NCI-H446 (cell line): ENCODE measurements at regions not wholly inside any gene's neighbourhood (a gene's known extent, or its start where the extent isn't known, plus 50 kb on each side); places are given as distances from the start of the nearest gene placed in this dataset.
"Not testable (repeated sequence)": the region's sequence is repeated elsewhere in the genome, so short reads cannot be mapped to it uniquely, and the experiment has no call there.

Experiments
- DNase-seq, 2 experiments: peaks; one replicate each; lab custom pipeline; 2025; lab: John Stamatoyannopoulos, UW

DNA sequence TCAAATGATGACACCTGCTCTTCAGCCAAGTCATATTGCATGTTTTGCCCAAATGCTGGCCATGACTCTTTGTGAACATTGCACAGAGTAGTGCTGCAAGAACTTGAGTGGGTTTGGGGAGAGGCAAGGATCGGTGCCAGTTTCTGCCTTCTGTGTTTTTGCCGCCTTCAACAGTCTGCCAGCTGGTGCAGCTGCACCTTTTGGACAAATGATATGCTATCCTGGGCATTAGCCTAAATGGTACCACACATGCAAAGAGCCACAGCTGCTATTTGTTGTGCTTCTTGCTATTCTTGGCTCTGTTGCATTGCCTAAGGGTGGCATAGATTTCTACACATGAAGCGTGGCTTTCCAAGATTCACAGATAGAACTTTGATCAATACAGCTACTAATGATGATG, 189.0 kb upstream of the CCN2 start:
- peak; percentile 19 to 81 for DNase-seq

GRCh38 chr6:132139611-132140010, 188.4 kb upstream of the CCN2 start:
- no peak for DNase-seq

- DNase-seq = no peak
Measured at GRCh38 chr6:132136981-132137380, 185.8 kb upstream of the CCN2 start.

DNA sequence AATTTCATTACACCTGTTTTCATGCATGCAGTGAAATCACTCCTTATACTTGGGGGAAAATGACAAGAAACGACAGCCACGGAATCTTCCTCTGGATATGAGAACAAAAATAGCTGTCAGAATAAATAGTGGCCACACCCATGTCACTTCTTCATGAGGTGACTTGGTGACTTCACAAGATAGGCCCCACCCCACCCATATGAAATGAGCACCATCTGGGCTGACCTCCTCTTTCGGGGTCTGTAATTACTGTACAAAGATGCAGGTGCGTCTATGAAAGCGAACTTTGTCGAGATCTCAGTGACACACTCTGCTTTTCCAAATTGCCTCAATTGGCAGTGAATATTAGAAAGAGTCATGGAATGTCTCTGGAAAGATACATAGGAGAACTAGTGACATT, 184.2 kb upstream of the CCN2 start:
- no peak for DNase-seq

DNA sequence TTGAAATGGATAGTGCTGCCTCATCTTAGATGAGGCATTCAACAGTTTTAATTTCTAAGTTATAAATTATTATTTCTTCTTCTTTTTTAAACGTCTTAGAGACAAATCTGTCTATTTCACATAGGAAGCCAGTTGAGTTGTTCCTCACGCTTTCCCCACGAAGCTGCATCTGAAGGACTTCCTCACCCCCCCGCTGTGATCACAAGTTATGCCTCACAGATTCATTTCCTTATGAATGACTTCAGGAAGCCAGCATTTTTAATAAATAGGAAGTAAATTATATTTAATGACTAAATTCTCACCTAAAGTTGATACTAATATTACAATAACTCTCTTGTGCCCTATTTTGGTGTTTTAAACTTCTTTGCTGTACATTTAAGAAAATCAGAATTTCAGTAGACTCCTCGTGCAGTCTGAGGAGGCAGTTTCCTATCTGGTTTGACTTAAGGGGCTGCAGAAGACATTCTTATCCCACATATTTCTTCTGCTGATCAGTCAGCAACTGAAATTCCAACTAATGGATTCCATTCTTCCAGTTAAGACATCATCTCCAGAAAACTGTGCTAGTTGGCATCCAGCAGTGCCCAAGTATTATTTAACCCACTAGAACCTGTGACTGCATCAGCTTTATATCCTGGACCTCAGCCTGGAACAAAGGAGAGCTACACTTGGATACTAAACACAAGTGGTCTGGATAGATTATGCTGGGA, 182.7 kb upstream of the CCN2 start:
- DNase-seq = no peak

DNA sequence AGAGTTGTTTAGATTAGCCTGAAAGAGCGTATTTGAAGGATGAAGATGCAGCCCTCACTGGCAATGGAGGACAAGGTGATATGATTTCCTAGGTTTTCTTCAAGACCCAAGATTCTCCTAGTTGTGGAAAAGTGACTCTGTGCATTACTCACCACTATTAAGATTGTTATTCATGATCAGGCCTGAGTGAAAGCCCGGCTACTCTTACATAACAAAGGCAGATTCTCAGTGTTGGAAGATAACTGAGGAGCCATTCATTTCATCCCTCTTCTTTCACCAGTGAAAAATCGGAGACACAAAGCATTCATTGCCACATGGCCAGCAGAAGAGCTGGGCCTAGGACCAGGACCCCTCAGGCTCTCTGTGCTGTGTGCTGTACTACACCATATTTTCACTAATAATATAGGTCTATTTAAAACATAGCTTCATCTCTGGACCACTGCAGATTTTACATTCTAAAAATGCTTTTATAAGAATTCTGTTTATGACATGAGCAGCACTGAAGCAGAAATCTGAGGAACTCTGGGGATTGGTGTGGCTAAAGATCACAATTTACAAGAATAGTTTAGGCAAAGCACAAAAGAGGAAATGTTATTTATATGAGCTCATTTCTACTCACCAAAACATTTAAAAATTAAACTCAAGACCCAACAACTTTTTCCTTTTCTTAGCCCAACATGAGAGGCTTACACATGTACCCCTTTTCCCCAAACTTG, 181.9 kb upstream of the CCN2 start:
- no peak for DNase-seq

- DNase-seq = no peak
Measured at GRCh38 chr6:132132422-132132821, 181.2 kb upstream of the CCN2 start.

DNA sequence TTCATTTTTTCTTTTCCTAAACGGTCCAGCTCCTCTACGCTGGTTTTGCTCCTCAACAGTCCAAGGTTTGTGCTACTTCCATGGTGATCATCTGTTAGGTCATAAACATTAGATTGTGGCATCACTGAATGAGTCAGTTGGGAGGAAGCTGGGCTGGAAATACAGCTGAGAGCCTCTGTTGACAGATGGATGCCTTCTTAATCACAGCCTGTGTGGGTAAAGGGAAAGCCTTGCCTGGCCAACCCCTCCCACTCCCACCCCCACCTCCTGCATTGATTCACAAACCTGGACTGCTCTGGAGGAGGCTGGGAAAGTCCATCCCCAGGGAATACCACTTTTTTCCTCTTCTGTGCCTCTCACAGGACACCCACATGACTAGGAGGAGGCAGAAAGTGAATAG, 180.6 kb upstream of the CCN2 start:
- DNase-seq = peak; percentile 28 to 65

DNA sequence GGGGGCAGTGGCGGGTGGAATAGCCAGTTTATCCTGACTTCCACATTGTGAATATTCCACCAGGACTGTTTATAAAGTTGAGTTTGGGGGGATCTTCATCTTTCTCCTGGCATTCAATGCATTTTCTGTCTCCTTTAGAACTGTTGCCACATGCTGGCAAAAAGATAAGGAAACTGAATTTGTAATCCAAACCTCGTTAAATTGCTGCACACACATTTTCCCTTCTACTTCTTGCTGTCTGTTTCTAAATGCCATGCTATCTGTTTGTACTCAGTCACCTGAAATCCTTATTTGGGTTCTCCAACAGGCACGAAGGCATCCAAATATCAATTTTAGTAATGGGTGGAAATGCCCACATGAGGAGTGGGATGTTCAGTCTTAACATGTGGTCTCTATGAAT, 180.2 kb upstream of the CCN2 start:
- DNase-seq = peak in 1 of 2 experiments; percentile 7

- DNase-seq = peak in 1 of 2 experiments; percentile 50
Measured at GRCh38 chr6:132130626-132131298, 179.6 kb upstream of the CCN2 start.

DNA sequence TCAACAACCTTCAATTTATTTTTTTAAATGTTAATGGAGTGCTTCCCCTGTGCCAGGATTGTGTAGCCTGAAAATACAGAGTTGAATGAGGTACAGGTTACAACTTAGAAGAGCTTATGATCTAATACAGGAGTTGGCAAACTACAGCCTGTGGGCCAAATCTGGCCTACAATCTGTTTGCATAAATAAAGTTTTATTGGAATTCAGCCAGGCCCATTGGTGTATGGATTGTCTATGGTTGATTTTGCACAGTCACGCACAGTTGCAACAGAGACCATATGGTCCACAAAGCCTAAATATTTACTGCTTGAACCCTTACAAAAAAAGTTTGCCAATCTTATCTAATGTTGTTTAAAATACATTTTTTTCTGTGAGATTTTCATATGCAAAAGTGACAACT, 177.3 kb upstream of the CCN2 start:
- peak; percentile 3 to 73 for DNase-seq

DNA sequence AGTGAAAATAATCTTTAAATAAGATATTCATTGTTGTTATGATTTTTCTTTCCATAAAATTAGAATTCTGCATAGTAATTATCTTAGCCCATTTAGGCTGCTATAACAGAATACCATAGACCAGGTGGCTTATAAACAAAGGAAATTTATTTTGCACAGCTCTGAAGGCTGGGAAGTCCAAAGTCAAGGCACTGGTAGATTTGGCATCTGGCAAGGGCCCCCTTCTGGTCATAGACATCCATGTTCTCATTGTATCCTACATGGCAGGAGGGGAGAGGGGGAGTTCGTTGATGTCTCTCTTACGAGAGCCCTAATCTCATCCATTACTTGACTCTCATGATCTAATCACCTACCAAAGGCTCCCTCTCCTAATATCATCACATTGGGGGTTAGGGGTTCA, 175.0 kb upstream of the CCN2 start:
- DNase-seq = no peak

DNA sequence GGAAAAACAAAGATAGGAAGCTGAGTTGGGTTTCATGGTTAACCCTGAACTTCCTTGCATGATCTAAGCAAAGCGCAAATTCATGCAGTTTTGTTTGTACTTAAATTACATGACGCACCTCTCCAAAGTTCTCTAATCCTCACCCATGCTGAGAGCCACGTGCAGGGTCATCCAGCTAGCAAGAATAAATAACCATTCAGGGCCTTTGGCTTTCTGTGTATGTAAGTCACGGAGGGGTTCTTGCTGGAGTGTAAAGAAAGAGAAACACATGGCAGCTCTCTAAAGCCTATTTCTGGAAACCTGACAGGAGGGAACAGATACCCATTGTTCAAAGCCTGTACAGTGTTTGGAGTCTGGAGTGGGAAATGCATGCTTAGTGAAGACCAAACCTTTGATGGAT, 171.7 kb upstream of the CCN2 start:
- DNase-seq = no peak

DNA sequence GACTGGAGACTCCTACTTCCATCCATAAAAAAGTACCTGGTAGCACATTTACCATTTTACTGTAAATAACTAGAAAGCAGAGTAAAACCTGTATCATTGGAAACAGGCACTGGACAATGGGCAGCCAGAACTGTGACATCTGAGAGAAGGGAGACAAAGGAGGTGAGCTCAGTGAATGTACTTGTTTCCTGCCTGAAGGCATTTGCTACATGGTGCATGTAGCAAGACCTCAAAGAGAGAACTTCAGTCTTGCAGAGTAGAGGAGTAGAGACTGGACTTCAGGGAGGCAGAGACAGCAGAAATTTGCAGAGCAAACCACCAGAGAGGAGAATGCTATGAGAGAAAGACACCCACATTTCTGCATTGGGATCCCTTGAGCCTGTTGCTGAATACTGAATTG, 171.0 kb upstream of the CCN2 start:
- no peak for DNase-seq

GRCh38 chr6:132118144-132118543, 167.0 kb upstream of the CCN2 start:
- no peak for DNase-seq

DNA sequence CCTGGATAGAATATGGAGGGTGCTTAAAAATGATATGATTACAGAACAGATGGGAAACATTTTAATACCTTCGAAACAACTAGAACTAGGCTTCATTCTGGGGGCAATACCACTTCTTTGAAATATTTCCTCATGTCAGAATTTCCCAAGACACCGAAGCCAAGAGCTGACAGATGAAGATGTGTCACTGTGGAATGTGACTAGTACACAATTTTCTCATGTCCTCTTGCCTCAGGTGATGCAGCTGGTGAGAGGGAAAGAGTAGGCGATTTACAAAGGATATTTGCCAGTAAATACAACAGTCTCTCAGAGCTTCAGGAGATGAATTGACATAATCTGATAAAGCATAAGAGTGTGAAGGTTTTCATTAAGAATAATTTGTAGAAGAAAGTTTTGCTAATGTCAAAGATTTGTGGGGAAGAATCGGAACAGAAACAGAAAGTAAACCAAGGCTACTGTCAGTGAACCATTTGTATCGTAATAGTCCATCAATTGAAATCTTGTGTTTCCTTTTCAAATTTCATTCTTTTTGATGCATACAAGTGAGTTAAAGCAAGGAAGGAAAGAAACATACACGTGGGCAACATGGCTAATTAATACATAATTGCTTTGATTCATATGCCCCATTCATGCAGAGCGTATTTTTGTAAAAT, 164.7 kb upstream of the CCN2 start:
- DNase-seq = no peak

DNA sequence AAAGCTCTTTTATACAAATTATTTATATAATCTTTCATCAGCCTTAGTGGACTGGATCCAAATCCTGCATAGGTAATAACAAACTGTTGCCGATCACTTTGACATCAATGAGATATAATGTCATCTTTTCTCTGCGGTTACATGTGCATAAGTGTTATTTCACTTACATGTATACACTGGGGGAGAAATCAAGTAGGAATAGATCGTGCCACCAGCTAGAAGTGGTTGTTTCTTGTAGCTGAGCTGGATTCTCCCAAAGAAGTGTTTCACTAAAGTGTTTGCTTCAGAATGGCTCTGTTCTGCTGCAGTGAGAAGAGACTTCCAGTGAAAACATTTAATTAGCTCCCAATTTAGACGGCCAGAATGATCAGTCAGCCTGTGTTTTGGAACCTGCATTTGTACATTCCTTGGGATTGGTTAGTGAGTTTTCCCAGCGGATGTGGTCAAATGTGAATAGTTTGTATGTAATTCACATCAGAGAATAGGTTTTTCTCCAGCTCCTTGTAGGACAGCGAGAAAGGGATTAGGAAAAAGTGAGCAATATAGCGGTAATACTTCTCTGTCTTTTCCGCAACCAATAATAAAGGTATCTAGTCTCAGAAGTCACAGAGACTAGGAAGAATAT, 163.1 kb upstream of the CCN2 start:
- DNase-seq = no peak

DNA sequence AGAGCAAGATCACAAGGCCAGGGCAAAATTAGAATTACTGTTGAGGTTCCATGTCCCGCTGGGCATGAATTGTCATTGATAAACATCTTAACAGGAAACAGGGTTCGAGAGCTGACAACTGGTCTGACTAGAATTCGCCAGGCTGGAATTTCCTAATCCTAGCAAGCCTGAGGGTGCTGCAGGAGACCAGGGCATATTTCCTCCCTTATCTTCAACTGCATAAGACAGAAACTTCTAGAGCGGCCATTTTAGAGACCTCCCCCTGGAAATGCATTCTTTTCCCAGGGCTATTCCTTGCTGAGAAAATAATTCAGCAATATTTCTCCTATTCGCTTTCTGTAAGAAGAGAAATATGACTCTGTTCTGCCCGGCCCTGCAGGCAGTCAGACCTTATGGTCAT, 158.6 kb upstream of the CCN2 start:
- not testable (repeated sequence) for DNase-seq

DNA sequence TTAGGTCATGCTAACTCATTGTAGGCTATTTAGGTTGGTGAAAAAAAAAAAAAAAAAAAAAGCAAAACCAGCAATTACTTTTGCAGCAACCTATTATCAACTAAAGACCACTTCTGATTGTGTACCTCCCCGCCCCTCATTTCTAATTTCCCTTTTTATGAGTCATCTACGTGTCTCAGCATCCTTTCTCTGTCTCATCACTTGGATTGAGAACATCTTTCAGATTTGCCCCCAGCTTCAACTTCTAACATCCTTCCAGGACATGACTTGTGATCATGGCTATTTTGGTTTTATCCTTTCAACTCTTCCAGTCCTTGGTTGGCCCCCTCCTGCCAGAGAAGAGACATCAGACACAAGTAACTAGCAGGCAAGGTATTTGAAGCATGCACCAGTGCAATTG, 156.7 kb upstream of the CCN2 start:
- no peak for DNase-seq

DNA sequence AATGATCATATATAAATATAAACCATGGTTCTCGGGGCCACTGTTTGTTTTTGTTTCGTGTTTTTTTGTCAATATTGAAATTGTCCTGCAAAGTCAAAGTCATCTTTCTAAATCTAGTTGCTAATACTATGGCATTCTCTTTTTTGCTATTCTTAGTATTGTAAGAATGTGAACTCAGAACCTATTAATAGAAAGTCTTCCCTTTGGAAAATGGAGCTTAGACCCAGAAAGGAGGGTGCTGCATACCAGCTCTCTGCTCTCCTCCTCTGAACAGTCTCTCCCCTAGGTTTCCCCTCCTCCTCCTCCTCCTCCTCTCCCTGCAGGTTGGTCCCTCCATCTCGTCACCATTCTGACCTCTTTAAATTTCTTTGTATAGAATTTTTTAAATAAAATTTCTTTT, 150.4 kb upstream of the CCN2 start:
- no peak for DNase-seq

- DNase-seq = no peak
Measured at GRCh38 chr6:132100388-132100990, 149.3 kb upstream of the CCN2 start.

- no peak for DNase-seq
Measured at GRCh38 chr6:132096996-132097395, 145.8 kb upstream of the CCN2 start.
